Spleen (tissue), 11 donors: ENCODE measurements at regions not wholly inside any gene's neighbourhood (a gene's known extent, or its start where the extent isn't known, plus 50 kb on each side); places are given as distances from the start of the nearest gene placed in this dataset.
"Not testable (repeated sequence)": the region's sequence is repeated elsewhere in the genome, so short reads cannot be mapped to it uniquely, and the experiment has no call there.

Source experiments
- DNase-seq: peaks from one replicate; pipeline ENCODE4 v3.0.0-alpha.2; 2020
- H3K27ac ChIP-seq, 8 donors: fragments of 200-600 bp; sonication (generic) in 7 of 8; 1 replicate in 4 of 8; 2 replicates in 4 of 8; pipeline versions ENCODE4 v1.5.0 to v1.8.0; 2016 to 2021; ENCODE audit warnings: inconsistent platforms in 4 of 8, mild to moderate bottlenecking in 4 of 8, moderate library complexity in 1 of 8
- H3K27me3 ChIP-seq, 7 donors: fragments of 200-600 bp; sonication (generic) in 6 of 7; replicated peaks in 1 of 7; 1 replicate in 4 of 7; 2 replicates in 3 of 7; pipeline versions ENCODE4 v1.5.0 to v1.8.0; 2016 to 2021; ENCODE audit warnings: inconsistent platforms in 3 of 7, mild to moderate bottlenecking in 1 of 7
- H3K36me3 ChIP-seq, 6 donors: fragments of 200-600 bp; sonication (generic) in 5 of 6; 1 replicate in 4 of 6; 2 replicates in 2 of 6; pipeline versions ENCODE4 v1.5.0 to v1.8.0; 2016 to 2021; ENCODE audit warnings: inconsistent platforms in 2 of 6
- H3K4me1 ChIP-seq, 6 donors: fragments of 200-600 bp; sonication (generic) in 5 of 6; 1 replicate in 3 of 6; 2 replicates in 3 of 6; pipeline versions ENCODE4 v1.5.0 to v1.8.0; 2016 to 2021; ENCODE audit warnings: inconsistent platforms in 3 of 6
- H3K4me3 ChIP-seq, 8 donors: fragments of 200-600 bp; sonication (generic) in 7 of 8; 1 replicate in 4 of 8; 2 replicates in 4 of 8; pipeline versions ENCODE4 v1.5.0 to v1.8.0; 2016 to 2021; ENCODE audit warnings: inconsistent platforms in 4 of 8, mild to moderate bottlenecking in 4 of 8, moderate library complexity in 2 of 8
- H3K9me3 ChIP-seq, 8 donors: fragments of 200-600 bp; sonication (generic) in 7 of 8; 1 replicate in 4 of 8; 2 replicates in 4 of 8; pipeline versions ENCODE4 v1.5.0 to v1.8.0; 2016 to 2021; ENCODE audit warnings: inconsistent platforms in 4 of 8
- CTCF ChIP-seq, 11 experiments: fragments of 200-600 bp in 7 of 11; fragments of 450-650 bp in 4 of 11; sonication (generic) in 4 of 11; IDR thresholded peaks in 8 of 11; conservative IDR thresholded peaks in 3 of 11; 1 replicate in 7 of 11; 2 replicates in 4 of 11; pipeline versions ENCODE4 v1.4.0 to v1.8.0; 2016 to 2021; ENCODE audit warnings: antibody characterized with exemption in 11 of 11, inconsistent platforms in 4 of 11, mild to moderate bottlenecking in 1 of 11
- POLR2A ChIP-seq, 3 donors: fragments of 450-650 bp; IDR thresholded peaks; one replicate each; pipeline ENCODE4 v1.5.1; 2017; ENCODE audit warnings: antibody characterized with exemption in 3 of 3, mild to moderate bottlenecking in 1 of 3
- POLR2AphosphoS5 ChIP-seq, 3 donors: sonication (generic); formaldehyde crosslinking; IDR thresholded peaks; one replicate each; pipeline ENCODE4 v1.5.1; 2017; ENCODE audit warnings: antibody characterized with exemption in 3 of 3
- WGBS, 5 donors: extraction: QIAGEN DNeasy Blood & Tissue Kit in 3 of 5; methylation state at CpG; one replicate each; pipeline versions ENCODE4 v1.1.5 to v1.1.7; 2013 to 2018; 5-methylcytosine and 5-hydroxymethylcytosine counted together
- intact Hi-C: fragments of 100-400 bp; cut with DNase I; formaldehyde crosslinking; loops from one replicate; pipeline ENCODE4 v1.15.0; 2023; ENCODE audit warnings: low total_unique reads
- donor health status: healthy with polysubstance abuse.
- donor health status: DM: no; HTN: no; CAD: no; lungs with moderate emphysema.
- donor health status: DM: no; HTN: no; CAD: no.
- donor health status: Bipolar disorder and iron deficiency.
- donor health status: healthy.
- donor health status: DM: no; HTN: no; CAD: no.
- donor health status: DM: yes; HTN: yes; CAD: no.

DNA sequence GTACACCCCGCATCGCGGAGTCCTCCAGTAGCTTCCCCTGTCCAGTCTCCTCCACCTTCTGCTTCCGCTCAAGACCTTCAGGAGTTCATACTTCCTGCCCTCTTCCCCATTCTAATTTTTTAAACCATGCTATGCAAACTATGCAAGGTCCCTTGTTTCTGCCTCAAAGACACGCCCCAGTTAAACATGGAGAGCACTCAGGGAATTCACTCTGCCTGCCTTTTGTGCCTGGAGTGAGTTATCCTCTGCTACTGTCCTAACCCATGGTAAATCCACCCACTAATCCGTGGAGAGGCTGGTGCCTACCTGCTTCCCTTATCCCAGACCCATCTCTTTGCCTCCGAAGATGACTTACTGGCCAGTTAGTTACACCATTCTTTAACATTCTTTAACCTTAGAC is 473.7 kb upstream of the JARID2 start:
- Histone ChIP-seq H3K27me3 (no peaks in the 10 kb centered on the region), H3K9me3 (no peaks in the 10 kb centered on the region), H3K4me1 (peaks cover 0 to 23% (median 9%) of the 10 kb centered on the region in 6 donors), H3K27ac (no peak overlapping the region), H3K36me3 (no peaks in the 10 kb centered on the region), H3K4me3 (no peak overlapping the region)
- intact Hi-C loops = no loop called here
- no peak for TF ChIP-seq POLR2AphosphoS5 (IDR thresholded peaks at IDR 0.05)
- TF ChIP-seq POLR2A (IDR thresholded peaks at IDR 0.05) = no peak
- no peak for TF ChIP-seq CTCF (IDR thresholded peaks at IDR 0.05 in 8 of 11, conservative IDR thresholded peaks at IDR 0.05 in 3 of 11)
- WGBS, 5 donors = 85 to 95% (median 87%) methylated on average over 7 of the region's 7 CpGs
- no peak for DNase-seq

GRCh38 chr6:14775528-14775927 is 470.3 kb upstream of the JARID2 start:
- no peak for DNase-seq
- Histone ChIP-seq H3K36me3 (no peaks in the 10 kb centered on the region), H3K4me3 (no peak overlapping the region), H3K4me1 (peaks cover 0 to 5% (median 4%) of the 10 kb centered on the region in 6 donors), H3K9me3 (no peaks in the 10 kb centered on the region), H3K27me3 (no peaks in the 10 kb centered on the region), H3K27ac (no peak overlapping the region)
- 90 to 100% (median 95%) methylated on average over 1 of the region's 1 CpG for WGBS, 5 donors
- TF ChIP-seq POLR2A (IDR thresholded peaks at IDR 0.05) = no peak
- no peak for TF ChIP-seq POLR2AphosphoS5 (IDR thresholded peaks at IDR 0.05)
- no peak for TF ChIP-seq CTCF (IDR thresholded peaks at IDR 0.05 in 8 of 11, conservative IDR thresholded peaks at IDR 0.05 in 3 of 11)
- intact Hi-C loops = no loop called here

DNA sequence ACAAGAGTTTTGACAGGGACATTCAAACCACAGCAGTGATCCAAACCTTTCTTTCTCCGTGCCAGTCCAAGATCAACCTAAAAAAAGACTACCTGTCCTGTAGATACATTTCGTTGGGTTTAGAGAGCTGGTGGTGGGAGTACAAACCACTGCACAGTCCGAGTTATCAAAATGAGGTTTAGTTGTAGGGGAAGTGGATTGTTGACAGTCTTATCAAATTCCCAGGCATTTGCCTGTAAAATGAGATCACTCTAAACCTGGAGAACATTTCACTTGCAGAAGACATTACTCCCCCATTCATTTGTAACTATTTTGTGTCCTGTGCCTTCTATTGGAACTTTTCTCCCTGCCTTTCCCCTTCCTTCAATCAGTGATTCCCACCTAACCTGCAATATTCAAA is 469.6 kb upstream of the JARID2 start:
- no peaks in the 10 kb centered on the region for H3K36me3 ChIP-seq
- no peaks in the 10 kb centered on the region for H3K4me1 ChIP-seq
- no peak for DNase-seq
- no peaks in the 10 kb centered on the region for H3K27me3 ChIP-seq
- H3K9me3 ChIP-seq = no peaks in the 10 kb centered on the region
- 77 to 92% (median 86%) methylated on average over 3 of the region's 3 CpGs for WGBS, 5 donors
- no peak overlapping the region for H3K4me3 ChIP-seq
- intact Hi-C loops = no loop called here
- H3K27ac ChIP-seq = no peak overlapping the region
- no peak for TF ChIP-seq CTCF (IDR thresholded peaks at IDR 0.05 in 8 of 11, conservative IDR thresholded peaks at IDR 0.05 in 3 of 11)
- no peak for TF ChIP-seq POLR2A (IDR thresholded peaks at IDR 0.05)
- TF ChIP-seq POLR2AphosphoS5 (IDR thresholded peaks at IDR 0.05) = no peak

DNA sequence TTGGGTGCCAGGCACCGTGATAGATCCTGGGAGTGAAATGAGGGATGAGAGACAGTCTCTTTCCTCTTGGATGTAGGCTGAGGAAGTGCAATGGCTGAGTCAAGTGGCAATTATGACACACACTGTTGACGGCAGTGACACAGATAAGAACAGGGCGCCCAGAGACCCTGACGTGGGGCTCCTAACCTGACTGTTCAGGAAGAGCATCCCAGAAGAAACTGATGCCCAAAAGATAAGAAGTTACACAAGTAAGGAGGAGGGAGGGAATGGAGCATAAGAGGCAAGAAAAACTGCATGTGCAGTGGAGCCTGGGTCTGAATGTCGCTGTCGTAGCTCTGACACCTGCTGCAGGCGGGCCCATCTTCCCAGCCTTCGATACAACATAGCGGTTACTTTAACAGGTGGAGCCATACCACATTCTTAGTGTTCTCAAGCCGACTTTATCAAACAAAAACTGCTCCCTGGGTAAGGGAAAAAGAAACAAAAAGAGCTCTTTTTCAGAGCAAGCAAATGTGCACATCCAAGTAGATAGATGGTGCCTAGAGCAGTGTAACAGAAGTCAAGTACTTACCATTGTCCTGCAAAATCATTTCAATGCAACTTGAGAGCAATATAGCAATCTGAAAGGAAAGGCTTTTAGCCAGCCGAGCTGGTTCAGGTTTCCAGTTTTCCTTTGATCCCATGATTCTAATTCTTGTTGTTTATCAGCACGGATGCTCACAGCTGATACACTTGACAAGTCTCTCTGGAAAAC is 463.9 kb upstream of the JARID2 start:
- peaks cover 0 to 3% (median 0%) of the 10 kb centered on the region in 8 donors for H3K9me3 ChIP-seq
- H3K4me3 ChIP-seq = no peak overlapping the region
- H3K27ac ChIP-seq = no peak overlapping the region
- H3K36me3 ChIP-seq = no peaks in the 10 kb centered on the region
- TF ChIP-seq POLR2AphosphoS5 (IDR thresholded peaks at IDR 0.05) (no peak), POLR2A (IDR thresholded peaks at IDR 0.05) (no peak), CTCF (IDR thresholded peaks at IDR 0.05 in 8 of 11, conservative IDR thresholded peaks at IDR 0.05 in 3 of 11) (no peak)
- 79 to 91% (median 87%) methylated on average over 12 of the region's 12 CpGs for WGBS, 5 donors
- peaks cover 0 to 21% (median 0%) of the 10 kb centered on the region in 6 donors for H3K4me1 ChIP-seq
- DNase-seq = no peak
- H3K27me3 ChIP-seq = no peaks in the 10 kb centered on the region
- intact Hi-C loops = no loop called here

GRCh38 chr6:14782921-14783464 is 462.9 kb upstream of the JARID2 start:
- WGBS, 5 donors = 93 to 96% (median 93%) methylated on average over 10 of the region's 10 CpGs
- H3K4me3 ChIP-seq, DNase-seq, H3K9me3 ChIP-seq, H3K27ac ChIP-seq, H3K27me3 ChIP-seq, intact Hi-C loops, H3K36me3 ChIP-seq: not testable (repeated sequence)
- H3K4me1 ChIP-seq = peaks cover 0 to 26% (median 0%) of the 10 kb centered on the region in 6 donors
